Cardiac fibroblast (primary cell): ENCODE measurements at regions not wholly inside any gene's neighbourhood (a gene's known extent, or its start where the extent isn't known, plus 50 kb on each side); places are given as distances from the start of the nearest gene placed in this dataset.

ENCODE experiments used
- DNase-seq, 2 donors: peaks; one replicate each; pipeline versions ENCODE4 v3.0.0 to v3.0.0-alpha.2; 2010; ENCODE audit warnings: low read depth in 2 of 2
- H3K4me3 ChIP-seq, 2 donors: replicated peaks in 1 of 2; 1 replicate in 1 of 2; 2 replicates in 1 of 2; pipeline ENCODE4 v1.5.1; 2011; ENCODE audit warnings: low read depth in 2 of 2, low read length in 2 of 2, mild to moderate bottlenecking in 2 of 2, moderate library complexity in 1 of 2
- CTCF ChIP-seq: IDR thresholded peaks from one replicate; pipeline ENCODE4 v1.5.1; 2011; ENCODE audit warnings: low read depth, mild to moderate bottlenecking, low read length, inconsistent platforms

GRCh38 chr19:5222821-5223321, 117.7 kb downstream of the PTPRS start:
- no peak overlapping the region for H3K4me3 ChIP-seq
- no peak for DNase-seq
- TF ChIP-seq CTCF, result no peak

GRCh38 chr19:5222178-5222577, 118.4 kb downstream of the PTPRS start:
- no peak for TF ChIP-seq CTCF
- no peak overlapping the region for H3K4me3 ChIP-seq
- DNase-seq, result no peak

- no peak for DNase-seq
- H3K4me3 ChIP-seq, result no peak overlapping the region
- TF ChIP-seq CTCF, result no peak
Observed at GRCh38 chr19:5220866-5221265, 119.7 kb downstream of the PTPRS start.

GRCh38 chr19:5220361-5220760, 120.3 kb downstream of the PTPRS start:
- no peak overlapping the region for H3K4me3 ChIP-seq
- TF ChIP-seq CTCF, result no peak
- no peak for DNase-seq

GRCh38 chr19:5219551-5220304, 120.9 kb downstream of the PTPRS start:
- no peak overlapping the region for H3K4me3 ChIP-seq
- no peak for DNase-seq
- TF ChIP-seq CTCF, result no peak

- TF ChIP-seq CTCF, result no peak
- H3K4me3 ChIP-seq, result no peak overlapping the region
- DNase-seq, result no peak
Observed at GRCh38 chr19:5218963-5219530, 121.6 kb downstream of the PTPRS start.
